HG02840 (cell line): ENCODE measurements at regions not wholly inside any gene's neighbourhood (a gene's known extent, or its start where the extent isn't known, plus 50 kb on each side); places are given as distances from the start of the nearest gene placed in this dataset.

ENCODE experiments used
- ATAC-seq: cut with Tn5 transposase; IDR thresholded peaks from one replicate; pipeline ENCODE4 v1.9.1; 2021; ENCODE audit warnings: mild to moderate bottlenecking, moderate library complexity, moderate number of reproducible peaks; ENCODE audit not compliant: unreplicated experiment, low FRiP score

- no peak for ATAC-seq
These were observed 319.4 kb downstream of the TLR4 start for GRCh38 chr9:118023644-118024043.

DNA sequence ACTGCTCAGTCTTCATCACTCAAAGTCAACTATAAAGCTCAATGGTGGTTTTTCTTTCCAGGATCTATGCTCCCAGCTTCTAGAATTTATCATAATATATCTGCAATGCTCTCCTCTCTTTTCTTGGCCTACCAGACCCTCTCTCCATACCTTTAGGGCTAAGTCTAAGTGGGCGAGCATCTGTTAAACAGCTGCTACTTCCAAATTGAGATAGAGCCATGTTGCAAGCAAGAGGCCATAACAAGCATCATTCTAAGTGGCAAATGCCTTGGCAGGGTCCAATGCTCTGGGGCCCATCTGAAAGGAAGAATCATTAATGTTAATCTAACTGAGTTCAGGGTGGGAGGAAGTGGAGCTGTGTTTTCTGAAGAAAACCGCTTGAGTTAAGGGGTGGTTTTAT lies 324.0 kb downstream of the TLR4 start:
- ATAC-seq, result no peak

DNA sequence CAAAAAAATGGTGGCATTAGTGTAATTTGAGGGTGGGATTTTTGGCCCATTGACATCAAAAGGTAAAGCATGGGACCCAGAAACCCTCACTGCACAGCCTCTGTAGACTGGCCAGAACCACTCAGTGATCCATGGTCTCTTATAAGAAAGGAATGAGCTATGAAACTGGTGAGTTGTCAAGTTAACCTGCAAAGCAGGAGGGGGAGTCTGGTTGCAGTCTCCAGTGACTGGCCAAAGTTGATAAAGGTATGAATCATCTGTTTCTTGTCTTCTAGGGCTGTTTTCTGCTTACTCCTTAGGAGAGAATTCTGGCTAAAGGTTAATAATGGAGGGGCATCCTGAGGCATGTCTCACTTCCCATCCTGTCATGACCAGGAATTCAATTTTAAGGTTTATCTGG lies 325.2 kb downstream of the TLR4 start:
- no peak for ATAC-seq

- ATAC-seq, result no peak
These were observed 330.5 kb downstream of the TLR4 start for GRCh38 chr9:118034701-118035100.

- ATAC-seq, result no peak
These were observed 334.5 kb downstream of the TLR4 start for GRCh38 chr9:118038713-118039112.

GRCh38 chr9:118058227-118058626 lies 354.0 kb downstream of the TLR4 start:
- ATAC-seq, result no peak

GRCh38 chr9:118059484-118060278 lies 355.5 kb downstream of the TLR4 start:
- no peak for ATAC-seq

- ATAC-seq, result no peak
These were observed 379.0 kb downstream of the TLR4 start for GRCh38 chr9:118083161-118083560.

- ATAC-seq, result no peak
These were observed 383.9 kb downstream of the TLR4 start for GRCh38 chr9:118088090-118088489.

- ATAC-seq, result no peak
These were observed 387.0 kb downstream of the TLR4 start for GRCh38 chr9:118091226-118091625.

GRCh38 chr9:118091711-118092500 lies 387.7 kb downstream of the TLR4 start:
- ATAC-seq, result no peak

- no peak for ATAC-seq
These were observed 390.2 kb downstream of the TLR4 start for GRCh38 chr9:118094387-118094786.

- ATAC-seq, result no peak
These were observed 396.6 kb downstream of the TLR4 start for GRCh38 chr9:118100529-118101419.

- no peak for ATAC-seq
These were observed 400.2 kb downstream of the TLR4 start for GRCh38 chr9:118104363-118104762.

DNA sequence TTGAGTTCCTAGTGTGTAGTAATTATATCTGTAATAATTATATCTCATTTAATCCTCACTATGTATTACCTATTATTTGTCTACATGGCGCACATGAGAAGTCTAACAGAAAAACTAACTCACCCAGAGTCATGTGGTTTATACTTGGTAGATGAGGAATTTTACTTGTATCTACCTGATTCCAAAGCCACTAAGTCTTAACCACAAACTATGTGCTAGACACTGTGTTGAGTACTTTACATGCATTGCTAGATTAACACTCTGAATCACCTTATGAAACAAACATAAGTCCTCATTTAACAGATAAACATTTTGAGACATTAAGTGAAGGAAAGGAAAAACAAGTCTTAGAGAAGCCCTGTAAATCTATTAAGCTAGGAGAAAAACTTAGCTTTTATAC lies 404.8 kb downstream of the TLR4 start:
- ATAC-seq, result no peak

- no peak for ATAC-seq
These were observed 405.3 kb downstream of the TLR4 start for GRCh38 chr9:118109542-118109941.

- ATAC-seq, result no peak
These were observed 417.2 kb downstream of the TLR4 start for GRCh38 chr9:118121361-118121760.

DNA sequence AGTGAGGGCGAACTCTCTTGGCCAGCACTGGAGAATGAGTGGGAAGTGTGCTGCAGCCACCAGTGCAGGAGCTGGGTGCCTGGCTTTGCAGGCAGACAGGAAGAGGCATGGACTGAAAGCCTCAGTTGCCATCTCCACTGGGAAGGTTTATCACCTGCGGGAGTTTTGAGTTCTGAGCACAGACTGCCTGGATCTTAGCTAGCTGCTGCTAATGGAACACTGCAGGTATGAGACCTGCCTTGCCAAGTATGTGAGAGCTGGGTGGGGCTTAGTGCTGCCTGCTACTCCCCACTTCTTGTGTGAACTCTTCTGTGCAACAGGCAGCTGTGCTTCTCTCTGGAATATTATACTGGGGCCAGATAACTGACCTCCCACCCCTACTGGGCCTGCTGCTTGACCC lies 424.1 kb downstream of the TLR4 start:
- ATAC-seq, result no peak

DNA sequence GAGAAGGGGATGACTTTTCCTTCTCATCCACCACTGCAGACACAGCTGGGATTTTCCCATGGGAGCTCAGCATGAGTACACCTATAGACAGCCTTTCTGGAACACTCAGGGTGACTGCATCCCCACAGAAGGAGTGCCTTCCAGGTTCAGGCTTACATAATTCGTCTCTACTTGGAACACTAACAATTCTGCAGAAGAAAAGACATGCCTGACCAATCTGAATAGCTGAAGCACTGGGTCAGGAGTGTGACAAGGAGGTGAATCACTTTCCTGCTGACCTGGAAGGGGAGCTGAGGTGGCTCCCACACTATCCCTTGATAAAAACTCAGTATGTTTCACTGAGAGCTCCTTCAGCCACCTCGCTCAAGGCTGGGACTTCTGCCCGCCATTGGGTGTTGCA lies 425.3 kb downstream of the TLR4 start:
- no peak for ATAC-seq

GRCh38 chr9:118148990-118149389 lies 444.8 kb downstream of the TLR4 start:
- ATAC-seq, result no peak

DNA sequence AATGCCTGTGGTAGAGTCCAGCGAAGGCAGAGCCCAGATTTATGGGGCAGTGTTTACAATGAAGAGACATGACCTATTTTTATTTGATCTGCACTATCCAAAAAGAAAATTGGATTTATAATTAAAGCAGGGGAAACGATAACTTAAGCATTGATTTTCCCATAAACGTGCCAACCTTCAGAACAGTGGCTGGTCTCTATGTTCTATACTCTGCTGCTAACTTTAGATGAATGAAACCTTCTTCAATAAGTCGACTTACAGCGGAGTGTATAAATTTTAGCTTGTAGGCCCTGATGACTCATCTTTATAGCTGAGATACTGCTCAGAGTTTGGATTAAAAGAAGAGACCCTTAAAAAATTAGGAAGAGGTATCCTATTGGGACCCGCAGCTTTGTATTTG lies 452.6 kb downstream of the TLR4 start:
- no peak for ATAC-seq
